Activated CD4-positive, alpha-beta T cell treated with anti-CD3 and anti-CD28 coated beads, Interleukin-2, amount 10 ng/mL, durations not matched to agents 24 days and 14 days (primary cell): ENCODE measurements at regions not wholly inside any gene's neighbourhood (a gene's known extent, or its start where the extent isn't known, plus 50 kb on each side); places are given as distances from the start of the nearest gene placed in this dataset.
"Not testable (repeated sequence)": the region's sequence is repeated elsewhere in the genome, so short reads cannot be mapped to it uniquely, and the experiment has no call there.

Source experiments
- DNase-seq: peaks from one replicate; pipeline ENCODE4 v3.0.0; 2022
- H3K27ac Mint-ChIP-seq: one replicate; pipeline ENCODE4 v1.8.0; 2022; ENCODE audit warnings: mild to moderate bottlenecking, mixed read lengths
- H3K27me3 Mint-ChIP-seq: one replicate; pipeline ENCODE4 v1.8.0; 2022; ENCODE audit warnings: mixed read lengths
- H3K36me3 Mint-ChIP-seq: one replicate; pipeline ENCODE4 v1.8.0; 2022; ENCODE audit warnings: low read depth, mild to moderate bottlenecking, mixed read lengths
- H3K4me1 Mint-ChIP-seq: one replicate; pipeline ENCODE4 v1.8.0; 2021; ENCODE audit warnings: mixed read lengths
- H3K4me3 Mint-ChIP-seq: one replicate; pipeline ENCODE4 v1.8.0; 2022; ENCODE audit warnings: mild to moderate bottlenecking, moderate library complexity, mixed read lengths
- H3K9me3 Mint-ChIP-seq: one replicate; pipeline ENCODE4 v1.8.0; 2021; ENCODE audit warnings: mixed read lengths
- intact Hi-C: fragments of 100-400 bp; cut with micrococcal nuclease; formaldehyde crosslinking; loops from one replicate; pipeline ENCODE4 v1.15.1; 2023

DNA sequence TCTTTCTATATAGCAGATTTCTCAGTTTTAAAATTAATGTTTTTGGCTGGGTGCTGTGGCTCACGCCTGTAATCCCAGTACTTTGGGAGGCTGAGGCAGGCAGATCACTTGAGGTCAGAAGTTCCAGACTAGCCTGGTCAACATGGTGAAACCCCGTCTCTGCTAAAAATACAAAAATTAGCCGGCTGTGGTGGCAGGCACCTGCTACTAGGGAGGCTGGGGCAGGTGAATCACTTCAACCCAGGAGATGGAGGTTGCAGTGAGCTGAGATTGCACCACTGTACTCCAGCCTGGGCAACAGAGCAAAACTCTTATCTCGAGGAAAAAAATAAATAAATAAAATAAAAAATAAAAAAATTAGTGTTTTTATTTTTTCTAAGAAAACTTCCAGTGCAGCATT lies 127.5 kb upstream of the CACNA2D1 start:
- intact Hi-C loops: loop anchor here (5.0 kb wide), 1 partner anchor 1074 kb away; no protein-coding TSS in a partner anchor
- H3K27me3 Mint-ChIP-seq, H3K4me1 Mint-ChIP-seq, DNase-seq, H3K36me3 Mint-ChIP-seq, H3K4me3 Mint-ChIP-seq, H3K9me3 Mint-ChIP-seq, H3K27ac Mint-ChIP-seq: not testable (repeated sequence)

DNA sequence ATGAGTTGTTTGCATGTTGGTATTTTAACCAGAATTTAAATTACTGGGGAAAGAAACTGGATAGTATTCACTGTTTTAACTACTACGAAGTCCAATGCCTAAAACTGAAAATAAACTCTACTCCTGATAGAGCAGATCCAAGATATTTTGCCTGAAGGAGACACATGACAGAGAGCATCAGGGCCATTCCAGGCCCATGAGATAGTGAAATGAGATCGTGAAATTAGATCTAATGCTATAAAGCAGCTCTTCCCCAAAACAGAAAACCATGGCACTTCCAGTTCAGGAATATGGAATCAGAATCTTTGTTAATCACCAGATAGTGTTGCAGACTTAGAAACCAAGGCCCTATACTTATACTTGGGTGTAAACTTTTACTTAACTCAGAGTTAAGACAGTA lies 124.3 kb upstream of the CACNA2D1 start:
- DNase-seq: no peak
- Mint-ChIP-seq H3K36me3 (no peaks in the 10 kb centered on the region), H3K4me1 (no peaks in the 10 kb centered on the region)

DNA sequence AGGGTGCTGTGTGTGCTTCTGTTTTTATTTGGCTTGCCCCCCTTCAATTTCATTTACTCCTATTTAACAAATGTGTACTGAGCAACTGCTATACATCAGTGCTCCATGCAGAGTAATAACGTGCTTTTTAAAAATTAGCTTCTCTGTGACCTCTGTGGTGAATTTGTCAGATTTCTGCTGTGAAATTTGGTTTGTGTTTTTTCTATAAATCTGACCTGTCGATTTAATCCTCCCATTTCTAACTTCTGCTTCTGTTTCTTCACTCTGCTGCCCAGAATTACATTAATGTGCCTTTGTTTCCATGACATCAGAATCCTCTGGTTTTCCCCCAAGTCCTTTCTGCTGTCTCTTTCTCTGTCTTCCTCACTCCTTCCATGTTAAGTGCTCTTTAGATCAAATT lies 123.8 kb upstream of the CACNA2D1 start:
- intact Hi-C loops: no loop called here
- Mint-ChIP-seq H3K4me1 (no peaks in the 10 kb centered on the region), H3K27me3 (no peaks in the 10 kb centered on the region), H3K4me3 (no peak overlapping the region), H3K9me3 (no peaks in the 10 kb centered on the region), H3K27ac (no peak overlapping the region), H3K36me3 (no peaks in the 10 kb centered on the region)
- DNase-seq: no peak

More for the DNA sequence above, 124.3 kb upstream of the CACNA2D1 start:
- Mint-ChIP-seq H3K27me3 (no peaks in the 10 kb centered on the region), H3K27ac (no peak overlapping the region), H3K9me3 (no peaks in the 10 kb centered on the region), H3K4me3 (no peak overlapping the region)
- intact Hi-C loops: no loop called here

DNA sequence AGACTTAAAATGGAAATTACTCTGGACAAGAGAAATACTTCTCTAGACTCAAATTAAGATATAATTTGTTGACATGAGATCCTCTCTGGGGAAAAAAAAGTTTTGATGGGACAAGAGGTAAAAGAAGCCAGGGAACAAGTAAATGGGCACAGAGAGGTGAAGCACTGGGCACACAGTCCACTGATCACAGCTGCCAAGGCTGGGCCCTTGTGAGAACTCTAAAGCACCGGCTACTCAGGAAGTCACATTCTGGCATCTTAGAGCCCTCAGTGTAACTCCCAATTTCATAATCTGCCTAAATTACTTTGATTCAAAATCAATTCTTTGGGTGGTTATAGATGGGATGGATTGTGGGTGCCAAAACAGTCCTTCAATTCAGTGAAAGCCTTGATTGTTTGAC lies 123.2 kb upstream of the CACNA2D1 start:
- intact Hi-C loops: no loop called here
- Mint-ChIP-seq H3K4me3 (no peak overlapping the region), H3K9me3 (no peaks in the 10 kb centered on the region), H3K27me3 (no peaks in the 10 kb centered on the region), H3K4me1 (no peaks in the 10 kb centered on the region), H3K27ac (no peak overlapping the region), H3K36me3 (no peaks in the 10 kb centered on the region)
- no peak for DNase-seq

DNA sequence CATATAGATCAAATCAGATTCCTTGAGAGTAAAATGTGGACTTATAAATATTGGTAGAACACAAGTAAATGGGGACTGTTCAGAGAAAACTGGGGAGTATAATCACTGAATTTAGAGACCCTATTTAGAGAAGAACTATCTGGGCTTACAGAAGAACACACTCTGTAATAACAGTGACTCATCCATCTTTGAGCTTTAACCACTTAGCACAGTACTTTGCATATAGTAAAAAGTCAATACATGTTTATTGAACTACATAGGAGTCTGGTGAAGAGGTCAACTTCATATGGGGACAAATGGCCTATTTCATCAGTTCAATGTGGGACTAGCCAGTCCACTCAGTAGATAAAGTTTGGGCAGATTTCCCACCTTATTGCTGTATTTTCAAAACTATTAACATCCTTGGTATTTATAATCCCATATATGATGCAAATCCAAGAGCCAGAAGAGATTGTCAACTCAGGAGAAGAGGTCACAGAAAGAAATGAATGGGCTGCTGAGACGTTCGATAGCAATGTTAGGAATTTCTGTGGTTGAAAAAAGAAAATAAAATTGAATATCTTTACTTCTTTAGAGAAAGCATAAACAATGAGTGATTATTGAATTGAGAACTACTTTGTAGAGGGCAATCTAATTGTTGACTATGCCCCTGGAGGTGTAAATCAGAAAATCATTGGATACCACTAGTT lies 119.3 kb upstream of the CACNA2D1 start:
- Mint-ChIP-seq H3K27ac (no peak overlapping the region), H3K4me3 (no peak overlapping the region), H3K36me3 (no peaks in the 10 kb centered on the region), H3K4me1 (no peaks in the 10 kb centered on the region), H3K9me3 (no peaks in the 10 kb centered on the region), H3K27me3 (no peaks in the 10 kb centered on the region)
- no peak for DNase-seq
- intact Hi-C loops: no loop called here

DNA sequence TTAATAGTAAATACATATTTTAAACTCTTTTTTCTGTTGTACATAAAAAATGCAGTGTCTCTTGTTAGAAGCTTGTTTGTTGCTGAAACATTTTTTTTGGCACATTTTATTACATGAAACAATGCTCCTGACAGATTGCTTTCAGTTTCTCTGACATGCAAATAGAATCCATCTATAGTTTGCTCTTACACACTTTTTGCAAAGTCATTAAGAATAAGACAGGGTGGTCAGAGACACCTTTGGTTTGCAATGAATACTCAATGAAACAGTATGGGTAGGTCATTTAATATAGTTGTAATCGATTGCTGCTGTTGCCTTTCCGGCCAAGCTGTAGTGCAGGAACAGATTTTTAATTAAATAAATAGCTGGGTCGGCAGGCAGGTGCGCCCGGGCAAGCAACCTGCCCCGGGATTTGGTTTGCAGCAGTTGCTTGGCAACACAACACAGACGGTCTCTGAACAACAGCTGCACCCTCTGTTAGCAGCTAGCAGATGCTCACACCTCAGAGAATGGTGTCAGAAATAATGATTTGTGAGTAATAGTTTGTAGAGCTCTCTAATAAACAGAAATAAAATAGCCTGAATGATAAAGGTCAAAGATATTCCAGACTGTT lies 115.7 kb upstream of the CACNA2D1 start:
- H3K27ac Mint-ChIP-seq: no peak overlapping the region
- H3K4me1 Mint-ChIP-seq: no peaks in the 10 kb centered on the region
- DNase-seq: no peak
- no peaks in the 10 kb centered on the region for H3K36me3 Mint-ChIP-seq
- intact Hi-C loops: no loop called here
- no peaks in the 10 kb centered on the region for H3K9me3 Mint-ChIP-seq
- no peaks in the 10 kb centered on the region for H3K27me3 Mint-ChIP-seq
- H3K4me3 Mint-ChIP-seq: no peak overlapping the region

DNA sequence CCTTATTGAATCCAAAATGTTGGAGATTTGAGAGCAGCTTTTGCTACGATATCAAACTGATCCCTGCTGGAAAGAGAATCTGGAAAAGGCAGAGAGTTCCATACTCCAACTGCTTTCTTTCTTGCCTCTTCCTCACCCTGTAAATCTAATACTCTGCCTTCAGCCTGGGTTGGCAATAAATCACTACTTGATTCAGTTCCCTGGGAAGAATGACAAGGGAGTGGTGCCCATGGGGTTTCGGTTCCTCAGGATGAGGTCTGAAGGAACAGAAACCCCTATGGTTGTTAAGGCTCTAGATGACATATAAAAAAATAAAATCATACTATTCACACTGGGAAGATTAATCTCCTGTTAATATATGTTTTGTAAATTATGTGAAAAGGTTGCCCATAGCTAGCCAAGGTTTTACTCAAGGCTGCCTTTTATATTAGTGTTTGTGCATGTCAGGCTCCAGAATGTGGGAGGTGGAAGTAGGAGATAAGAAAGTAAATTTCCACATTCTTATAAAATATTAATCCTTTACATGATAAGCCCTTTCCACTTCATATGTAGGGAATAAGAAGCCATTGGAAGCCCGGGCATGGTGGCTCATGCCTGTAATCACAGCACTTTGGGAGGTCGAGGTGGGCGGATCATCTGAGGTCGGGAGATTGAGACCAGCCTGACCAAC lies 106.2 kb upstream of the CACNA2D1 start:
- H3K36me3 Mint-ChIP-seq: no peaks in the 10 kb centered on the region
- H3K4me1 Mint-ChIP-seq: no peaks in the 10 kb centered on the region
- intact Hi-C loops: no loop called here
- no peaks in the 10 kb centered on the region for H3K27me3 Mint-ChIP-seq
- H3K27ac Mint-ChIP-seq: no peak overlapping the region
- DNase-seq: no peak
- no peak overlapping the region for H3K4me3 Mint-ChIP-seq
- H3K9me3 Mint-ChIP-seq: no peaks in the 10 kb centered on the region

DNA sequence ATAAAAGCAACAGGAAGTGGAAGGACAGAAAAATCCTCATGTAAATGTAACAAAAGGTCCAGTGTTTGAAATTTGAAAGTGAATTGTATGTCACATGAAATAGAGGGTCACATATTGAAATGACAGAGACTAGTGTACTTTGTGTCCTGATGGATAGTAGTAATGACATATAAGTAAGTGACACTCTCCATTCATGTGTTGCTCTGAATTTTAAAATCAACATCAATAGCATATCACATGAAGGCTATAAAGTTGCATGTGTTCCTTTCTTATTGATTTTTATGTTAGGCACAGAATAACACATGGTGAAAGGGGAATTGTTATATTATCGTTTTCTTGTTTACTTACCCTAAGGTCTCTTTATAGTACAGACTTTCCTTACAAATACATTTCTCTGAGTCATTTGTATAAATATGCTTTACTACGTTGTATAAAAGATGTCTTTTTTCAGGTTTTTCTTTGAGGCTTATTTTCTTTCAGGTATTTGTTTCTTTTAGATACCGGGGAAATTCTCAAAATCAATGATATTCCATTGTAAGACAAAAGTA lies 104.6 kb upstream of the CACNA2D1 start:
- Mint-ChIP-seq H3K36me3 (no peaks in the 10 kb centered on the region), H3K27ac (no peak overlapping the region), H3K4me1 (no peaks in the 10 kb centered on the region), H3K9me3 (no peaks in the 10 kb centered on the region), H3K4me3 (no peak overlapping the region), H3K27me3 (no peaks in the 10 kb centered on the region)
- intact Hi-C loops: no loop called here
- no peak for DNase-seq

DNA sequence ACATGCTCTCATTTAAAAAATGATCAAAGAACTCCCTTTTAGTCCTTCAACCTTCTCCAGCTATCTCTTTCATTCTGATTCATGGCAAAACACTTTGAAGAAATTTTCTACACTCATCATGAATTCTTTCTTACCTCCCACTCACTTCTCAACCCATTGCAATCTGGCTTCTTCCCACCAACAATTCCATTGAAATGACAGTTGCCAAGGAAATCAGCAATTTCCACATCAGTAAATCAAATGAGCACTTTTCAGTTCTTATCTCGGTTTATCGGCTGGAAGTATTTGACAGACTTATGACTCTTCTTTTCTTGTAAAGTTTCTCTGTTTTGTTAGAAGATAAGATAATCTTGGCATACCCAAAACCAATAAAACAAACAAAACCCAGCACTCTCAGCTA lies 99.1 kb upstream of the CACNA2D1 start:
- no peaks in the 10 kb centered on the region for H3K9me3 Mint-ChIP-seq
- no peak for DNase-seq
- H3K4me1 Mint-ChIP-seq: no peaks in the 10 kb centered on the region
- H3K4me3 Mint-ChIP-seq: no peak overlapping the region
- no peaks in the 10 kb centered on the region for H3K27me3 Mint-ChIP-seq
- no peaks in the 10 kb centered on the region for H3K36me3 Mint-ChIP-seq
- no peak overlapping the region for H3K27ac Mint-ChIP-seq
- intact Hi-C loops: no loop called here

DNA sequence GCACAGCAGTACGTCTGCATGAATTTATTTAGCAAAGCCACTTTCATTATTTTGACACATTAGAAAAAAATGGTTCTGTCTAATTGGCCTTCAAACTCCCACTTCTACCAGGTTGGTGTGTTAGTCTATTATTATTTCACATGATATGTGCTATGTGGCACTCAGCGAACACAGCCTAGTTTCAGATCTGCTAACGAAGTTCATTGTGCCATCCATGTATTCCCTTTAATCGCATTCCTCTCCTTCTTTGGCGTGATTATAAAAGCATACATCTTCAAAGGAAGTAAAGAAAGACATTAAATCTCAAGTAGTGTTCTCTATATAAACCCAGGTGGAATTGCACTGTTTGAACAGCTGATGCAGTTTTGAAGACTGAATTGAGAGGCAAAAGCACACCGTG lies 96.4 kb upstream of the CACNA2D1 start:
- intact Hi-C loops: no loop called here
- H3K9me3 Mint-ChIP-seq: no peaks in the 10 kb centered on the region
- H3K27me3 Mint-ChIP-seq: no peaks in the 10 kb centered on the region
- no peak overlapping the region for H3K4me3 Mint-ChIP-seq
- H3K4me1 Mint-ChIP-seq: no peaks in the 10 kb centered on the region
- no peaks in the 10 kb centered on the region for H3K36me3 Mint-ChIP-seq
- no peak for DNase-seq
- no peak overlapping the region for H3K27ac Mint-ChIP-seq

DNA sequence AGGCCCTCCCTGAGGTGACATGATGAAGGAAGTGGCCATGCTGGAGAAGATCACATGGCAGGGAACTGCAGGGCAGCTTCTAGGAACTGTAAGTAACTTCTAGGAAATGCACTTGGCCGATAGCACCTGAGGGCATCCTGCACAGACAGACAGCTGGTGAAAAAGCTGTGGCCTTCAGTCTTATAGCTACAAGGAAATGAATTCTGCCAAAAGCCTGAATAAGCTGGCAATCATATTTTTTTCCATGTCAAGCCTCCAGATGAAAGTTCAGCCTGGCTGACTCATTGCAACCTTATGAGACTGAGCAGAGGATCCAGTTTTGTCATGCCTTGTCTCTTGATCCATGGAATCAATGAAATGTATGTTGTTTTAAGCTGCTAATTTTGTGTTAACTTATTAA lies 91.1 kb upstream of the CACNA2D1 start:
- no peak for DNase-seq
- Mint-ChIP-seq H3K4me3 (no peak overlapping the region), H3K4me1 (no peaks in the 10 kb centered on the region), H3K9me3 (no peaks in the 10 kb centered on the region), H3K36me3 (no peaks in the 10 kb centered on the region), H3K27me3 (no peaks in the 10 kb centered on the region), H3K27ac (no peak overlapping the region)
- intact Hi-C loops: no loop called here

DNA sequence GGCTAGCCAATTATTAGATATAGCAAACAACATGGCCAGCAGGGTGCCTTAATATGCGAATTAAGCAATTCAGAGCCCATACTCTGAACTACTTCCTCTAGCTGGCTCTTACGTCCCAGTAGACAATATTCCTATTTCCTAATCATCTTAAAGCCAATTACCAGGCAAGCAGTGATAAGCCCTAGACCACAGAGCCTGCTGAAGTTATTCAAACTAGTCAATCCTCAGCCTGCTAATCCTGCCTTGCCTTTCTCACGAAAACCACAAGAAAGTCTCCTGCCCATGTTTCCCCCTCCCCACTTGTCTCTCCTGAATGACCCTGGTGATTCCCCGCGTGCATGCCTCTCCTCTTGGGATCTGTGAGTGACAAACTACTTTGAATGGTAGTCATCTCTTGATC lies 86.8 kb upstream of the CACNA2D1 start:
- Mint-ChIP-seq H3K27me3 (no peaks in the 10 kb centered on the region), H3K36me3 (no peaks in the 10 kb centered on the region), H3K4me1 (no peaks in the 10 kb centered on the region), H3K27ac (no peak overlapping the region), H3K4me3 (no peak overlapping the region), H3K9me3 (no peaks in the 10 kb centered on the region)
- intact Hi-C loops: no loop called here
- DNase-seq: no peak

DNA sequence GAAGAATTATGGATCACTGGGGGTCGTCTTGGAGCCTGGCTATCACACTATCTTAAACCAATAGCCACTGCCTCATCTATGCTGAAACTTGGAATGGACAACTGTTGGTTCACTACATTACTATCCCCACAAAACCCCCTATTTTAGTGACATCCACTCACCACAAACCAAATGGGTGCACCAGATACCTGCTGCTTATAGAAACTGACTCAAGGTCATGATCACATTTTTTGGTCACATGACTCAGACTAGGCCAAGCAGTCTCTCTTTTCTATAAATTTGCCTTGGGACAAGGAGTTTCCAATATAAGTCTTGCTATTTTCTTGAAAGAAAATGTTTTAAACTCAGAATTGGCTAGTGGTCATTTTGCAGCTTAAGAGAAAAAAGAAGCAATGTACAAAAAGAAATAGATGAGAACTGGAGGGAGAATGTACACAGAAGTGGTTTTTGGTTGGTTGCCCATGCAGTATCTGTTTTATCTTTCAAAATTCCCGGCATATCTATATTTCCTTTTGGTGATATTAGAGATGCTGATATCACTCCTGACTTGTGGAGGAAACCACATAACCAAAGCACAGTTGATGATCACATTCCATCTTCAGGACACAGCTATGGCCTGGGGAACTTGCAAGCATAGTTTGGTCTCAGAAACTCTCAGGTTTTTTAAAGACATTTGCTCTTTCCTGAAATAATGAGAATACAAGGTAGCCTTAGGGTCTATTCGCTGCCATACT lies 85.2 kb upstream of the CACNA2D1 start:
- no peak for DNase-seq
- H3K27ac Mint-ChIP-seq: no peak overlapping the region
- H3K4me3 Mint-ChIP-seq: no peak overlapping the region
- intact Hi-C loops: no loop called here
- no peaks in the 10 kb centered on the region for H3K36me3 Mint-ChIP-seq
- no peaks in the 10 kb centered on the region for H3K27me3 Mint-ChIP-seq
- H3K9me3 Mint-ChIP-seq: no peaks in the 10 kb centered on the region
- no peaks in the 10 kb centered on the region for H3K4me1 Mint-ChIP-seq

DNA sequence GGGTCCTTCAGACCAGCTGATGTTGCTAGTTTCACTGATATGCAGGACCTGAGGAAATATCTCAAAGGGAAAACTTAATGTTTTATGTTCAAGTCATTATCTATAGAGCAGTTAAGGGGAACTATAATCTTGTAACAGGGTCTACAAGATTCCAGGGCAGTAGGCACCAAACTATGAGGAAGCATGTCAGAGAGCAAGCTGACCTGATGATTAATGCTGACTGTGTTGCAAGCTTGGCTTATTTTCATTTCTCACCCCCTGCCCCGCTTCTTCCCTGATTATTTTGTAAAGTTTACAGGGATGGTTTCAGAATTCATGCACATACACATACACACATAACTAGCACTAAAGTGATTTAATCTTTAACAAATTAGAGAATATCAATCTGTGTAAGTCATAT lies 84.3 kb upstream of the CACNA2D1 start:
- H3K27me3 Mint-ChIP-seq: no peaks in the 10 kb centered on the region
- no peak overlapping the region for H3K4me3 Mint-ChIP-seq
- no peaks in the 10 kb centered on the region for H3K36me3 Mint-ChIP-seq

More for the DNA sequence above, 84.3 kb upstream of the CACNA2D1 start:
- intact Hi-C loops: no loop called here
- no peaks in the 10 kb centered on the region for H3K4me1 Mint-ChIP-seq
- H3K27ac Mint-ChIP-seq: no peak overlapping the region
- H3K9me3 Mint-ChIP-seq: no peaks in the 10 kb centered on the region
- DNase-seq: no peak
